Mesendoderm (in vitro differentiated cells): ENCODE measurements at regions not wholly inside any gene's neighbourhood (a gene's known extent, or its start where the extent isn't known, plus 50 kb on each side); places are given as distances from the start of the nearest gene placed in this dataset.

ENCODE experiments used
- DNase-seq: peaks from one replicate; pipeline ENCODE4 v3.0.0; 2013
- H2AK5ac ChIP-seq: 2 replicates; pipeline ENCODE4 v1.6.1; 2013; ENCODE audit warnings: low read length, inconsistent platforms
- H2BK120ac ChIP-seq: 2 replicates; pipeline ENCODE4 v1.6.1; 2013; ENCODE audit warnings: low read depth, mild to moderate bottlenecking, low read length, moderate library complexity, mixed read lengths
- H2BK15ac ChIP-seq: replicated peaks from 2 replicates; pipeline ENCODE4 v1.6.1; 2013; ENCODE audit warnings: low read depth, mild to moderate bottlenecking, moderate library complexity
- H2BK5ac ChIP-seq: 2 replicates; pipeline ENCODE4 v1.6.1; 2013; ENCODE audit warnings: low read length, inconsistent platforms
- H3K18ac ChIP-seq: 2 replicates; pipeline ENCODE4 v1.6.1; 2013; ENCODE audit warnings: mild to moderate bottlenecking, low read length, mixed read lengths
- H3K23ac ChIP-seq: one replicate; pipeline ENCODE4 v1.6.1; 2013; ENCODE audit warnings: low read length
- H3K27ac ChIP-seq: 2 replicates; pipeline ENCODE4 v1.5.1; 2013; ENCODE audit warnings: low read depth, mild to moderate bottlenecking, inconsistent platforms, low read length, moderate library complexity
- H3K27me3 ChIP-seq: 2 replicates; pipeline ENCODE4 v1.6.1; 2013; ENCODE audit warnings: low read length, control low read depth, mild to moderate bottlenecking, inconsistent platforms; ENCODE audit not compliant: insufficient read depth, poor library complexity
- H3K36me3 ChIP-seq: 2 replicates; pipeline ENCODE4 v1.6.1; 2013; ENCODE audit warnings: low read length, inconsistent platforms; ENCODE audit not compliant: control insufficient read depth, insufficient read depth
- H3K4ac ChIP-seq: one replicate; pipeline ENCODE4 v1.6.1; 2013; ENCODE audit warnings: low read depth, mild to moderate bottlenecking, low read length, moderate library complexity
- H3K4me1 ChIP-seq: 2 replicates; pipeline ENCODE4 v1.6.1; 2013; ENCODE audit warnings: low read depth, low read length, inconsistent platforms; ENCODE audit not compliant: control insufficient read depth
- H3K4me2 ChIP-seq: 2 replicates; pipeline ENCODE4 v1.6.1; 2013; ENCODE audit warnings: low read length
- H3K4me3 ChIP-seq: 2 replicates; pipeline ENCODE4 v1.5.1; 2013; ENCODE audit warnings: mild to moderate bottlenecking, low read length
- H3K56ac ChIP-seq: one replicate; pipeline ENCODE4 v1.6.1; 2013; ENCODE audit warnings: low read length
- H3K79me1 ChIP-seq: 2 replicates; pipeline ENCODE4 v1.6.1; 2013; ENCODE audit warnings: low read length, inconsistent platforms
- H3K79me2 ChIP-seq: 2 replicates; pipeline ENCODE4 v1.6.1; 2013; ENCODE audit warnings: mild to moderate bottlenecking, low read length; ENCODE audit not compliant: control insufficient read depth, insufficient read depth
- H3K9ac ChIP-seq: 2 replicates; pipeline ENCODE4 v1.6.1; 2013; ENCODE audit warnings: low read length, inconsistent platforms
- H4K5ac ChIP-seq: one replicate; pipeline ENCODE4 v1.6.1; 2013; ENCODE audit warnings: low read length
- H4K8ac ChIP-seq: one replicate; pipeline ENCODE4 v1.6.1; 2013; ENCODE audit warnings: low read depth, mild to moderate bottlenecking, control low read depth, low read length, moderate library complexity
- WGBS: extraction: QIAGEN DNeasy Blood & Tissue Kit; methylation state at CpG from one replicate; pipeline ENCODE4 v1.1.7; 2013; ENCODE audit warnings: low lambda C conversion rate, missing lambda C conversion rate; ENCODE audit not compliant: insufficient coverage; ENCODE audit errors: extremely low coverage; 5-methylcytosine and 5-hydroxymethylcytosine counted together

DNA sequence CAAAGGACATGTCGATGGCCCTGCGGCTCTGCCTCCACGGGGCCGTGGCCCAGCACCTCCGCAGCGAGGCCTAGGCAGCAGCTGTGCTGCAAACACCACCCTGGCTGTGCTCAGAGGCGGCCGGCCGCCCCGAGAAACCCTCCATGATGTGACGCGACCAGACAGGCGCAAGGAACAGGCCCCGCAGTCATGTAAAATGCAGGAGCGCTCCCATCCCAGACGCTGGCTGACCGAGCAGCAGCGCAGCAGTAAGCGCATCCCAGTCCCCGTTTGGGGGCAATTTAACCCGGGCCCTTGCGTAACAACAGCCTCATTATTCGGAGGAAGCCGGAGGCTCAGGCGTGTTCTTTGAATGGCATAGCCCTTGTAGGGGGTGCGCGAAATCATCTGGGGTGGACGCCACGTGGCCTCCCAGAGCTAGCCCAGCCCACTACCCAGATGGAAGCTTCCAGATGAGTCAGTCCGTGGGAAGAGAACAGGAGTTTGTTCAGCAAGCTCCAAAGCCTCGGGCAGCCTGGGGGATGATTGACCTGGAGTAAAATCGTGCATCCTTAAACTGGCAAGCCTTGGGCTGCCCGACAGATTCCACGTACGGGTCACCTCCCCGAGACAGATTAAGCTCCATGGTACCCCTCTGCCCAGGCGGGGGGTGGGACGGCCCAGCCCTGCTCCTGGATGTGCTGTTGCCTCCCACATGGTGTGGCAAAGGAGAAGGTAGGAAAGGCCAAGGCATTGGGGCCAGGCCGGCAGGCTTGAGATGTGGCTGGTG is 124.0 kb downstream of the HMX1 start:
- no peak for DNase-seq
- no peaks in the 10 kb centered on the region for H3K27me3 ChIP-seq
- H3K4me3 ChIP-seq = no peak overlapping the region
- H3K79me1 ChIP-seq = no peaks in the 10 kb centered on the region
- H2BK15ac ChIP-seq = no peak overlapping the region
- H2AK5ac ChIP-seq = no peak overlapping the region
- no peak overlapping the region for H4K8ac ChIP-seq
- no peak overlapping the region for H2BK5ac ChIP-seq
- no peaks in the 10 kb centered on the region for H3K4me1 ChIP-seq
- no peak overlapping the region for H4K5ac ChIP-seq
- no CpG with 5 or more reads among the region's 39 CpGs for WGBS
- H3K79me2 ChIP-seq = no peaks in the 10 kb centered on the region
- no peaks in the 10 kb centered on the region for H3K36me3 ChIP-seq
- H3K4ac ChIP-seq = no peak overlapping the region
- H3K4me2 ChIP-seq = no peak overlapping the region
- no peak overlapping the region for H2BK120ac ChIP-seq
- no peak overlapping the region for H3K56ac ChIP-seq
- no peak overlapping the region for H3K23ac ChIP-seq
- no peak overlapping the region for H3K18ac ChIP-seq
- no peak overlapping the region for H3K27ac ChIP-seq
- H3K9ac ChIP-seq = no peak overlapping the region

GRCh38 chr4:8746523-8747466 is 124.8 kb downstream of the HMX1 start:
- H2BK120ac ChIP-seq = no peak overlapping the region
- H3K18ac ChIP-seq = no peak overlapping the region
- H3K27ac ChIP-seq = no peak overlapping the region
- H3K36me3 ChIP-seq = no peaks in the 10 kb centered on the region
- H3K27me3 ChIP-seq = no peaks in the 10 kb centered on the region
- H3K79me2 ChIP-seq = no peaks in the 10 kb centered on the region
- H3K23ac ChIP-seq = no peak overlapping the region
- no CpG with 5 or more reads among the region's 23 CpGs for WGBS
- H2AK5ac ChIP-seq = no peak overlapping the region
- no peak for DNase-seq
- H2BK5ac ChIP-seq = no peak overlapping the region
- H3K9ac ChIP-seq = no peak overlapping the region
- no peak overlapping the region for H3K56ac ChIP-seq
- no peak overlapping the region for H3K4me2 ChIP-seq
- H3K4me1 ChIP-seq = no peaks in the 10 kb centered on the region
- H2BK15ac ChIP-seq = no peak overlapping the region
- no peak overlapping the region for H3K4ac ChIP-seq
- H3K79me1 ChIP-seq = no peaks in the 10 kb centered on the region
- no peak overlapping the region for H4K8ac ChIP-seq
- H4K5ac ChIP-seq = no peak overlapping the region
- no peak overlapping the region for H3K4me3 ChIP-seq

- H3K79me2 ChIP-seq = no peaks in the 10 kb centered on the region
- no peak overlapping the region for H3K56ac ChIP-seq
- DNase-seq = no peak
- no peak overlapping the region for H3K23ac ChIP-seq
- H4K5ac ChIP-seq = no peak overlapping the region
- H3K4me2 ChIP-seq = no peak overlapping the region
- no peak overlapping the region for H3K18ac ChIP-seq
- H3K36me3 ChIP-seq = no peaks in the 10 kb centered on the region
- H3K9ac ChIP-seq = no peak overlapping the region
- WGBS = no CpG with 5 or more reads among the region's 14 CpGs
- H2BK5ac ChIP-seq = no peak overlapping the region
- H3K4me1 ChIP-seq = no peaks in the 10 kb centered on the region
- no peaks in the 10 kb centered on the region for H3K79me1 ChIP-seq
- H3K27me3 ChIP-seq = no peaks in the 10 kb centered on the region
- no peak overlapping the region for H4K8ac ChIP-seq
- no peak overlapping the region for H2BK15ac ChIP-seq
- H2AK5ac ChIP-seq = no peak overlapping the region
- H2BK120ac ChIP-seq = no peak overlapping the region
- no peak overlapping the region for H3K27ac ChIP-seq
- no peak overlapping the region for H3K4me3 ChIP-seq
- H3K4ac ChIP-seq = no peak overlapping the region
Observed at GRCh38 chr4:8745826-8746225, 125.8 kb downstream of the HMX1 start.

DNA sequence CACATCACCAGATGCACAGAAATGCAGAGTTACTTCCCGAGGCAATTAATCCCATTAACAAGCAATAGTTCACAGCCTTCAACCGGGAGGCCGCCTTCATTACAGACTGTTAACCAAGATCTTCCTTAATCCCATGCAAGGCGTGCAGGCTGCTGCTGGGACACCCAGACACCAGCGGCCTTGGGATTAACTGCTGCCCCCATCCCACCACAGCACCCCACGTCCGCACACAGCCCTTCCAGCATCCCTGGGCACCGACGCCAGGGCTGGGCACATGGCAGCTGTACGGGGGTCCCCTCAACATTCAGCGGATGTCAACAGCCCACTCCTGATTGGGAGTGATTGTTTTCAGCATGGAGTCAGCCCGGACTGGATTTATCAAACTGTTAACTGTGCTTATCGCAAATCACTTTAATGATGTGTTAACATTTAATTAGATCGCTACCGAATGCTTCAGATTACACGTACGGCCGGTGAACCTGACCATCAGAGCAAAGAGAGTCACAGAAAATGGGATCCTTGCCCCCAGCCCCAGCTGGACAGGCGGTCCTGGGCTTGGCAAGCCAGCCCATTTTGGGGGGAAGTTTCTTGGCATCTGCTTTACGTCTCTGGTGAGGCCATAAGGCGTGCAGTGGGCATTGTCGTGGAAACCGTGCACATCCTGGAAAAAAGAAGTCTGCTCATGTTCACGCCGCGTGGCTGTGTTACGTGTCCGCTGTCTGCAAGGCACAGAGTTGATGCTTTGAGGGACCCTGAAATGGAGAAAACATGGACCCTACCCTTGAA is 126.4 kb downstream of the HMX1 start:
- no CpG with 5 or more reads among the region's 28 CpGs for WGBS

GRCh38 chr4:8744083-8744805 is 127.4 kb downstream of the HMX1 start:
- H3K4me3 ChIP-seq = no peak overlapping the region
- H3K56ac ChIP-seq = no peak overlapping the region
- H3K4ac ChIP-seq = no peak overlapping the region
- no peaks in the 10 kb centered on the region for H3K79me2 ChIP-seq
- H3K27me3 ChIP-seq = no peaks in the 10 kb centered on the region
- no peaks in the 10 kb centered on the region for H3K4me1 ChIP-seq
- H3K27ac ChIP-seq = no peak overlapping the region
- no peak overlapping the region for H2BK120ac ChIP-seq
- H3K79me1 ChIP-seq = no peaks in the 10 kb centered on the region
- H3K18ac ChIP-seq = no peak overlapping the region
- no peak overlapping the region for H3K9ac ChIP-seq
- H3K4me2 ChIP-seq = no peak overlapping the region
- DNase-seq = no peak
- no peak overlapping the region for H2BK5ac ChIP-seq
- no peak overlapping the region for H3K23ac ChIP-seq
- no peak overlapping the region for H2AK5ac ChIP-seq
- H4K5ac ChIP-seq = no peak overlapping the region
- no peak overlapping the region for H4K8ac ChIP-seq
- no peak overlapping the region for H2BK15ac ChIP-seq
- WGBS = no CpG with 5 or more reads among the region's 18 CpGs
- no peaks in the 10 kb centered on the region for H3K36me3 ChIP-seq

More for the DNA sequence above, 126.4 kb downstream of the HMX1 start:
- Histone ChIP-seq H3K79me1 (no peaks in the 10 kb centered on the region), H2BK5ac (no peak overlapping the region), H2BK120ac (no peak overlapping the region), H3K4ac (no peak overlapping the region), H3K23ac (no peak overlapping the region), H3K27me3 (no peaks in the 10 kb centered on the region), H4K8ac (no peak overlapping the region), H3K18ac (no peak overlapping the region), H3K56ac (no peak overlapping the region), H3K4me2 (no peak overlapping the region), H3K36me3 (no peaks in the 10 kb centered on the region), H3K27ac (no peak overlapping the region), H2AK5ac (no peak overlapping the region), H2BK15ac (no peak overlapping the region), H3K4me1 (no peaks in the 10 kb centered on the region), H3K79me2 (no peaks in the 10 kb centered on the region), H3K9ac (no peak overlapping the region), H3K4me3 (no peak overlapping the region), H4K5ac (no peak overlapping the region)
- no peak for DNase-seq
